Spleen (tissue), 11 donors: ENCODE measurements at regions not wholly inside any gene's neighbourhood (a gene's known extent, or its start where the extent isn't known, plus 50 kb on each side); places are given as distances from the start of the nearest gene placed in this dataset.

Experiments used
- DNase-seq: peaks from one replicate; pipeline ENCODE4 v3.0.0-alpha.2; 2020
- H3K27ac ChIP-seq, 8 donors: fragments of 200-600 bp; sonication (generic) in 7 of 8; 1 replicate in 4 of 8; 2 replicates in 4 of 8; pipeline versions ENCODE4 v1.5.0 to v1.8.0; 2016 to 2021; ENCODE audit warnings: inconsistent platforms in 4 of 8, mild to moderate bottlenecking in 4 of 8, moderate library complexity in 1 of 8
- H3K27me3 ChIP-seq, 7 donors: fragments of 200-600 bp; sonication (generic) in 6 of 7; replicated peaks in 1 of 7; 1 replicate in 4 of 7; 2 replicates in 3 of 7; pipeline versions ENCODE4 v1.5.0 to v1.8.0; 2016 to 2021; ENCODE audit warnings: inconsistent platforms in 3 of 7, mild to moderate bottlenecking in 1 of 7
- H3K36me3 ChIP-seq, 6 donors: fragments of 200-600 bp; sonication (generic) in 5 of 6; 1 replicate in 4 of 6; 2 replicates in 2 of 6; pipeline versions ENCODE4 v1.5.0 to v1.8.0; 2016 to 2021; ENCODE audit warnings: inconsistent platforms in 2 of 6
- H3K4me1 ChIP-seq, 6 donors: fragments of 200-600 bp; sonication (generic) in 5 of 6; 1 replicate in 3 of 6; 2 replicates in 3 of 6; pipeline versions ENCODE4 v1.5.0 to v1.8.0; 2016 to 2021; ENCODE audit warnings: inconsistent platforms in 3 of 6
- H3K4me3 ChIP-seq, 8 donors: fragments of 200-600 bp; sonication (generic) in 7 of 8; 1 replicate in 4 of 8; 2 replicates in 4 of 8; pipeline versions ENCODE4 v1.5.0 to v1.8.0; 2016 to 2021; ENCODE audit warnings: inconsistent platforms in 4 of 8, mild to moderate bottlenecking in 4 of 8, moderate library complexity in 2 of 8
- H3K9me3 ChIP-seq, 8 donors: fragments of 200-600 bp; sonication (generic) in 7 of 8; 1 replicate in 4 of 8; 2 replicates in 4 of 8; pipeline versions ENCODE4 v1.5.0 to v1.8.0; 2016 to 2021; ENCODE audit warnings: inconsistent platforms in 4 of 8
- CTCF ChIP-seq, 11 experiments: fragments of 200-600 bp in 7 of 11; fragments of 450-650 bp in 4 of 11; sonication (generic) in 4 of 11; IDR thresholded peaks in 8 of 11; conservative IDR thresholded peaks in 3 of 11; 1 replicate in 7 of 11; 2 replicates in 4 of 11; pipeline versions ENCODE4 v1.4.0 to v1.8.0; 2016 to 2021; ENCODE audit warnings: antibody characterized with exemption in 11 of 11, inconsistent platforms in 4 of 11, mild to moderate bottlenecking in 1 of 11
- POLR2A ChIP-seq, 3 donors: fragments of 450-650 bp; IDR thresholded peaks; one replicate each; pipeline ENCODE4 v1.5.1; 2017; ENCODE audit warnings: antibody characterized with exemption in 3 of 3, mild to moderate bottlenecking in 1 of 3
- POLR2AphosphoS5 ChIP-seq, 3 donors: sonication (generic); formaldehyde crosslinking; IDR thresholded peaks; one replicate each; pipeline ENCODE4 v1.5.1; 2017; ENCODE audit warnings: antibody characterized with exemption in 3 of 3
- WGBS, 5 donors: extraction: QIAGEN DNeasy Blood & Tissue Kit in 3 of 5; methylation state at CpG; one replicate each; pipeline versions ENCODE4 v1.1.5 to v1.1.7; 2013 to 2018; 5-methylcytosine and 5-hydroxymethylcytosine counted together
- intact Hi-C: fragments of 100-400 bp; cut with DNase I; formaldehyde crosslinking; loops from one replicate; pipeline ENCODE4 v1.15.0; 2023; ENCODE audit warnings: low total_unique reads
- donor health status: healthy with polysubstance abuse.
- donor health status: DM: no; HTN: no; CAD: no; lungs with moderate emphysema.
- donor health status: DM: no; HTN: no; CAD: no.
- donor health status: Bipolar disorder and iron deficiency.
- donor health status: healthy.
- donor health status: DM: no; HTN: no; CAD: no.
- donor health status: DM: yes; HTN: yes; CAD: no.

- peak in 1 of 11 experiments; percentile 11 for TF ChIP-seq CTCF (IDR thresholded peaks at IDR 0.05 in 8 of 11, conservative IDR thresholded peaks at IDR 0.05 in 3 of 11)
- TF ChIP-seq POLR2A (IDR thresholded peaks at IDR 0.05): no peak
- peak in 1 of 3 donors; percentile 59 for TF ChIP-seq POLR2AphosphoS5 (IDR thresholded peaks at IDR 0.05)
- WGBS, 5 donors: 34 to 48% (median 40%) methylated on average over 12 of the region's 12 CpGs
- Histone ChIP-seq H3K27ac (peak overlapping the region; percentile 14 to 85 (median 75)), H3K36me3 (no peaks in the 10 kb centered on the region), H3K9me3 (no peaks in the 10 kb centered on the region), H3K4me3 (peak overlapping the region in 3 of 8 donors; percentile 1 to 42 (median 30)), H3K4me1 (peaks cover 6 to 26% (median 15%) of the 10 kb centered on the region in 6 donors), H3K27me3 (no peaks in the 10 kb centered on the region)
- intact Hi-C loops: no loop called here
- no peak for DNase-seq
Measured at GRCh38 chr1:173122958-173123852, 72.5 kb upstream of the TNFSF18 start.

- Histone ChIP-seq H3K9me3 (no peaks in the 10 kb centered on the region), H3K36me3 (no peaks in the 10 kb centered on the region), H3K27me3 (no peaks in the 10 kb centered on the region), H3K4me1 (peaks cover 6 to 34% (median 15%) of the 10 kb centered on the region in 6 donors), H3K27ac (peak overlapping the region in 7 of 8 donors; percentile 67 to 85 (median 77)), H3K4me3 (peak overlapping the region in 2 of 8 donors; percentile 30 to 42)
- intact Hi-C loops: no loop called here
- 39 to 64% (median 43%) methylated on average over 2 of the region's 2 CpGs for WGBS, 5 donors
- TF ChIP-seq CTCF (IDR thresholded peaks at IDR 0.05 in 8 of 11, conservative IDR thresholded peaks at IDR 0.05 in 3 of 11): no peak
- no peak for TF ChIP-seq POLR2AphosphoS5 (IDR thresholded peaks at IDR 0.05)
- no peak for TF ChIP-seq POLR2A (IDR thresholded peaks at IDR 0.05)
- DNase-seq: no peak
Measured at GRCh38 chr1:173122344-173122935, 71.7 kb upstream of the TNFSF18 start.

- Histone ChIP-seq H3K27me3 (no peaks in the 10 kb centered on the region), H3K27ac (no peak overlapping the region), H3K9me3 (no peaks in the 10 kb centered on the region), H3K4me3 (no peak overlapping the region), H3K4me1 (peaks cover 6 to 33% (median 14%) of the 10 kb centered on the region in 6 donors), H3K36me3 (no peaks in the 10 kb centered on the region)
- DNase-seq: no peak
- WGBS, 5 donors: 73 to 83% (median 82%) methylated on average over 2 of the region's 2 CpGs
- intact Hi-C loops: no loop called here
- TF ChIP-seq CTCF (IDR thresholded peaks at IDR 0.05 in 8 of 11, conservative IDR thresholded peaks at IDR 0.05 in 3 of 11) (no peak), POLR2AphosphoS5 (IDR thresholded peaks at IDR 0.05) (no peak), POLR2A (IDR thresholded peaks at IDR 0.05) (no peak)
Measured at GRCh38 chr1:173118404-173118803, 67.7 kb upstream of the TNFSF18 start.

- H3K36me3 ChIP-seq: no peaks in the 10 kb centered on the region
- H3K4me3 ChIP-seq: no peak overlapping the region
- H3K9me3 ChIP-seq: no peaks in the 10 kb centered on the region
- peak overlapping the region in 1 of 8 donors; percentile 8 for H3K27ac ChIP-seq
- peaks cover 4 to 32% (median 9%) of the 10 kb centered on the region in 6 donors for H3K4me1 ChIP-seq
- no peak for DNase-seq
- intact Hi-C loops: no loop called here
- TF ChIP-seq CTCF (IDR thresholded peaks at IDR 0.05 in 8 of 11, conservative IDR thresholded peaks at IDR 0.05 in 3 of 11): no peak
- TF ChIP-seq POLR2AphosphoS5 (IDR thresholded peaks at IDR 0.05): no peak
- TF ChIP-seq POLR2A (IDR thresholded peaks at IDR 0.05): no peak
- no peaks in the 10 kb centered on the region for H3K27me3 ChIP-seq
- WGBS, 5 donors: 76 to 88% (median 82%) methylated on average over 2 of the region's 2 CpGs
Measured at GRCh38 chr1:173117761-173118160, 67.0 kb upstream of the TNFSF18 start.
